ENCODE measurements at regions not wholly inside any gene's neighbourhood (a gene's known extent, or its start where the extent isn't known, plus 50 kb on each side); places are given as distances from the start of the nearest gene placed in this dataset.

- TF ChIP-seq POLR2A (IDR thresholded peaks at IDR 0.05): no peak
- TF ChIP-seq, protein P1, sequence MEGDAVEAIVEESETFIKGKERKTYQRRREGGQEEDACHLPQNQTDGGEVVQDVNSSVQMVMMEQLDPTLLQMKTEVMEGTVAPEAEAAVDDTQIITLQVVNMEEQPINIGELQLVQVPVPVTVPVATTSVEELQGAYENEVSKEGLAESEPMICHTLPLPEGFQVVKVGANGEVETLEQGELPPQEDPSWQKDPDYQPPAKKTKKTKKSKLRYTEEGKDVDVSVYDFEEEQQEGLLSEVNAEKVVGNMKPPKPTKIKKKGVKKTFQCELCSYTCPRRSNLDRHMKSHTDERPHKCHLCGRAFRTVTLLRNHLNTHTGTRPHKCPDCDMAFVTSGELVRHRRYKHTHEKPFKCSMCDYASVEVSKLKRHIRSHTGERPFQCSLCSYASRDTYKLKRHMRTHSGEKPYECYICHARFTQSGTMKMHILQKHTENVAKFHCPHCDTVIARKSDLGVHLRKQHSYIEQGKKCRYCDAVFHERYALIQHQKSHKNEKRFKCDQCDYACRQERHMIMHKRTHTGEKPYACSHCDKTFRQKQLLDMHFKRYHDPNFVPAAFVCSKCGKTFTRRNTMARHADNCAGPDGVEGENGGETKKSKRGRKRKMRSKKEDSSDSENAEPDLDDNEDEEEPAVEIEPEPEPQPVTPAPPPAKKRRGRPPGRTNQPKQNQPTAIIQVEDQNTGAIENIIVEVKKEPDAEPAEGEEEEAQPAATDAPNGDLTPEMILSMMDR (IDR thresholded peaks at IDR 0.05): no peak
These were observed 83.9 kb upstream of the SIX2 start for GRCh38 chr2:45093181-45093580.

Data from esophagus squamous epithelium (tissue), 4 donors.